Posterior vena cava (tissue), 2 donors: ENCODE measurements at regions not wholly inside any gene's neighbourhood (a gene's known extent, or its start where the extent isn't known, plus 50 kb on each side); places are given as distances from the start of the nearest gene placed in this dataset.
"Not testable (repeated sequence)": the region's sequence is repeated elsewhere in the genome, so short reads cannot be mapped to it uniquely, and the experiment has no call there.

Experiments used
- DNase-seq: peaks from one replicate; pipeline ENCODE4 v3.0.0-alpha.2; 2020; ENCODE audit warnings: low spot score
- intact Hi-C, 2 donors: fragments of 100-400 bp; cut with DNase I; formaldehyde crosslinking; loops; one replicate each; pipeline versions ENCODE4 v1.14.1 to v1.14.2; 2022 to 2023
- donor health status: DM: yes; HTN: yes; CAD: no.
- donor health status: DM: yes; HTN: yes; CAD: no.

DNA sequence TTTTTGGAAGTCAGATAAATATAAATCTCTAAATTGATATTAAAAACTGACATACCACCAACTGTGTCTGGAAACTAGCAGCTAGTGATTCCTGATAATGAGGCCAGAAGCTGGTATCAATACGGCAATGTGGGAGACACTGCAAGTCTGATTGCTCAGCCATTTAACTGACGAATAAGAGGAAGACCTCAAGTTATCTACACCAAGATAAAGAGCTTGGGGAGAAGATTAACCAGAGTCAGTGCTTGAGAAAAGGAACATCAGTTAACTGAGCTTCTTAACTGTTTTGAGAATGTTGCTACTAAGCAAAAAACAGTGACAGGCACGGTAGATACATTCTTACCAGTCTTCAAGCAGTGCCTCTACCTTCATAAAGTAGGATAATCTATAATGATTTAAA is 140.4 kb upstream of the TENT5A start:
- no peak for DNase-seq
- intact Hi-C loops: loop anchor here in 1 of 2 donors (10.0 kb wide), 1 partner anchor 48 kb away; no protein-coding TSS in a partner anchor

DNA sequence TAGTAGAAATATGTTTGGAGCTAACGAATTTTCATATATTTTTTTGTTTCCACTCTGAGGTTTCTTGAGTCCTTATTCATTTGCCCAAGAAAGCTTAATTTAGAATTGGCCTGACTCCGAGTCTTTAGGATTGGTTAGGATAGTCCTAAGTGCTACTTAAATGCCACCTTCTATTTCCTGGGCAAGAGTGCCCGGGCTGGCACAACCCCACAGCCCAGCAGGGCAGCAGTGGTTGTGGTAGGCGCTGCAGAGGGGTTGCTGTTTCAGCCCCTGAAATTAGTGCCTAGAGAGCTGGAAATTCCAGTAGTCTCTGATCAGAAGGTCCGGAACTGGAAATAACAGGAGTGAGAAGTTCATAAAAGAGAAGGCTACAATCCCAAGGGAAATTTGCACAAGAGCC is 139.4 kb upstream of the TENT5A start:
- intact Hi-C loops: loop anchor here in 1 of 2 donors (10.0 kb wide), 1 partner anchor 47 kb away; no protein-coding TSS in a partner anchor
- no peak for DNase-seq

DNA sequence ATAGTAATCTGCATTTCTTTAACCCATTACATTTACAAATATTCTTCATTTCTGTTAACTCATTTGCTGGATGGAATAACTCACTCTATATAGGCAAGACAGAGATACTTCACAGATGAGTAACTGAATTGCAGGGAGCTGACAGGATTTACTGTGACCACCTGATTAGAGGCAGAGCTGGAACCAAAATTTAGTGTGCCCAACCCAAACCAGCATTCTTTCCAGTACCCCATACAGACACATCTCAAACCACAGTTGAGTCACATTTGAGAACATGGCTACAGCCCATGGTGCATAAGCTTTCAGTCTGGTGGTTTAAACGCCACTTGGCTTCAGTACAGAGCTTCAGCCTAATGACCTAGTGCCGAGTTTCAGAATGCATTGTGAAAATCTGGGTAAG is 138.4 kb upstream of the TENT5A start:
- no peak for DNase-seq
- intact Hi-C loops: loop anchor here in 1 of 2 donors (10.0 kb wide), 1 partner anchor 46 kb away; no protein-coding TSS in a partner anchor

DNA sequence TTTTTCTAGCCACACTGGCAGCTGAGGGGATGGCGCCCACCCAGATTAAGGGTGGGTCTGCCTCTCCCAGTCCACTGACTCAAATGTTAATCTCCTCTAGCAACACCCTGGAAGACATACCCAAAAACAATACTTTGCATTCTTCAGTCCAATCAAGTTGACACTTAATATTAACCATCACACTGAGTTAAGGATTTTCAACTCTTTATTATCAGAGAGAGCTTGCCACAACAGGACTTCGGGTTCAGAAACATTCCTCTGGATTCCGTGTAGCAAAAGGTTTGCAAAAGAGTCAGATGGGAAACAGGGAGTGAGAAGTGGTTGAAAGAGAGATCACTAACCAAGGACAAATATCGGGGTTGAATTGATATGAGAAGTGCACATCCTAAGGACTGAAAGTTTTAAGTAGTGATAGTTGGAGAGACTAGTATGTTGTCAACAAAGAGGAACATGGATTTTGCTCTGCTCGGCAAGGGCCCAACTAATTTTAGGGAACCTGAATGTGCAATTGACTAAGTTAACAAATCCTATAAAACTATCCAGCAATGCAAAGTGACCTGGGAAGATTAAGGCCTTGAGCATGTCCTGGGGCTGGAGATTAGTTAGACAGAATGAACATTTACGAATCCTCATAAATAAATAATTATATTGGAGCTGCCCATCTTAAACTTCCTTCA is 137.0 kb upstream of the TENT5A start:
- intact Hi-C loops: loop anchor here in 1 of 2 donors (10.0 kb wide), 1 partner anchor 45 kb away; no protein-coding TSS in a partner anchor
- DNase-seq: no peak

DNA sequence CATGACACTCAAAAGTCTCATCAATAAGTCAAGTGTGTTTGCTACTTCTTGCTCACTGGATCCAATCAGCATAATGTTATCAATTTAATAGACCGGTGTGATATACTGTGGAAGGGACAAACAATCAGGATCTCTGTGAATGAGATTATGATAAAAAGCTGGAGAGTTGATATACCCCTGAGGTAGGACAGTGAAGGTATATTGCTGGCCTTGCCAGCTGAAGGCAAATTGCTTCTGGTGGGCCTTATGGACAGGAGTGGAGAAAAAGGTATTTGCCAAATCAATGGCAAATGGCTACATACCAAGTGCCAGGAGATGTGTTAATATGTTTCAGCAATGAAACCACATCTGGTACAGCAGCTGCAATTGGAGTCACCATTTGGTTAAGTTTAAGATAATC is 134.4 kb upstream of the TENT5A start:
- DNase-seq, intact Hi-C loops: not testable (repeated sequence)

DNA sequence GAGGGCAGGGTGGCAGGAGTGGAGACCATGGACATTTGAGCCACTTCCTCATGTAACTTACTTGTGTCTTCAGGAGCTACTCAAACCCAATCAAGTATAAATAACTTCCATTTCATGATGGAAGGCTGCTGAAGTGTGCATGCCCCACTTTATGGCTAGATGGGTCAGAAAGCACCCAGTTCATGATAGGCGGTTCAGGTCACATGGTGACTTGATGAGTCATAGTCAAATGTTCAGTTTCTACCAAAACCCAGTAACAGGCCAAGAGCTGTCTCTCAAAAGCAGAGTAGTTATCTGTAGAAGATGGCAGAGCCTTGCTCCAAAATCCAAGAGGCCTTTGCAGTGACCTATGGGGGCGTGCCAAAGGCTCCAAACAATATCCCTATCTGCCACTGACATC is 133.7 kb upstream of the TENT5A start:
- DNase-seq: no peak
- intact Hi-C loops: no loop called here

DNA sequence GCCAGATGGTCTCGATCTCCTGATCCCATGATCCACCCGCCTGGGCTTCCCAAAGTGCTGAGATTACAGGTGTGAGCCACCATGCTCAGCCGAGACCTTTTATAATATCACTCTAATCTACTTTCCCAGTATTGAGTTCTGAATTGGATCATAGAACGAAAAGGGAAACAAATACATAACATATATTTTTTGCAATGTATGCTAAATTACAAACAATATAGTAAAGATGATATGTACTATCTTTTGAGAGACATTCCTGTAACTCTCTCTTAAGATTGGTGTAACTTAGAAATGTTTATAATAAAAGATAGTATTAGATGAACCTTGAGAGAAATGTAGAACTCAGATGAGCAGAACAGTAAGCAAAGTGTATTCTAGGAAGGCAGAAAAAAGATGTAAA is 129.2 kb upstream of the TENT5A start:
- intact Hi-C loops: no loop called here
- DNase-seq: no peak

DNA sequence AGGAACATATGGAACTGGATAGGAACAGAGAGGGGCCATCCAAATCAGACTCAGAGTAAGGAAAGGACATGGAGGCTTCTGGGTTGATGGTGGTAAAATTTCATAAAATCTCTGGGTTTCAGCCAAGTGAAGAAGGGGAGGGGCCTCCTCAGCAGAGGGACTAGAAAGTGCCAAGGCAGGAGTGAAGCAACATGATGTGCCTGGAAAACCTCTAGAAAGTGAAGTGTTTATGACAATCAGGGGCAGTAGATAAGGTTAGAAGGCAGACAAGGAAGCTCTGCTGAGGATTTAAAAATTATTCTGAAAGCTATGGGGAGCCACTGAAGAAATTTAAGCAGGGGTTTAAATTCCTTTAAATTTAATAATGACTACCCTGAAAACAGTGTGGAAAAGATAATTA is 126.0 kb upstream of the TENT5A start:
- intact Hi-C loops: no loop called here
- DNase-seq: no peak

DNA sequence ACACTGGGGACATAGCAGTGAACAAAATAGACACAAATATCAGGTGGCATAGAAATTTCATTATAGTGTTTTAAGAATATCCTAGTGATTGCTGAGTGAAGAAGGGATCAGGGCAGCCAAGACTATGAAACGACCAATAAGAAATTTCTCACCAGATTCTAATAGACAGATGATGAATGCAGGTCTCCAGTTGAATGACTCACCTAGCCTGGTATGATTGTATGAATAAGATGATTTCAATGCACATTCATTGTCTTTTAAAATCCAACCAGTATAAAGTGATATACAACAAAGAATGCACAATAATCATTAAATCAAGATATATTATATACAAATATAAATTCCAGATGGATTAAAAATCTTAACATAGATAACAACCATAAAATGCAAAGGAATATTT is 124.5 kb upstream of the TENT5A start:
- intact Hi-C loops: no loop called here
- no peak for DNase-seq

DNA sequence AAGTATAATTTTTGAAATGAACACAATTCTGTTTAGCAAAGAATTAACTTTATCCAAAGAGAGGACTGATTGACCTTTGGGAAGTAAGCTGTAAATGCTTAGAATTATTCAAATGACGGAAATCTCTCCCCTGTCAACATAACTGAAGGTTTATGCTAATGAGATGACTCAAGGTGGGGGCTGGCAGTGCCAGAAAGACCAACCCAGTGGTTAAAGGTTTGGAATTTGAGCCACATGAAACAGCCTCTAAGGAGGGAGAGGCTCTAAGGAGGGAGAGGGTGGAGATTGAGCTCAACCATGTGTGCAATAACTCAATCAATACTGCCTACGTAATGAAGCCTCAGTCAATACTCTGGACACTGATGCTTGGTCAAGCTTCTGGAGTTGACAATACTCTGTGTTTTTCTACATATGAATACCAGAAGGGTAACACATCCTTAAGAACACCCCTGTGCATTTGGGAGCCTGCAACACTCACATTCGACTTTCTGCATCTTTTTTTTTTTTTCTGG is 123.4 kb upstream of the TENT5A start:
- DNase-seq: no peak
- intact Hi-C loops: no loop called here

DNA sequence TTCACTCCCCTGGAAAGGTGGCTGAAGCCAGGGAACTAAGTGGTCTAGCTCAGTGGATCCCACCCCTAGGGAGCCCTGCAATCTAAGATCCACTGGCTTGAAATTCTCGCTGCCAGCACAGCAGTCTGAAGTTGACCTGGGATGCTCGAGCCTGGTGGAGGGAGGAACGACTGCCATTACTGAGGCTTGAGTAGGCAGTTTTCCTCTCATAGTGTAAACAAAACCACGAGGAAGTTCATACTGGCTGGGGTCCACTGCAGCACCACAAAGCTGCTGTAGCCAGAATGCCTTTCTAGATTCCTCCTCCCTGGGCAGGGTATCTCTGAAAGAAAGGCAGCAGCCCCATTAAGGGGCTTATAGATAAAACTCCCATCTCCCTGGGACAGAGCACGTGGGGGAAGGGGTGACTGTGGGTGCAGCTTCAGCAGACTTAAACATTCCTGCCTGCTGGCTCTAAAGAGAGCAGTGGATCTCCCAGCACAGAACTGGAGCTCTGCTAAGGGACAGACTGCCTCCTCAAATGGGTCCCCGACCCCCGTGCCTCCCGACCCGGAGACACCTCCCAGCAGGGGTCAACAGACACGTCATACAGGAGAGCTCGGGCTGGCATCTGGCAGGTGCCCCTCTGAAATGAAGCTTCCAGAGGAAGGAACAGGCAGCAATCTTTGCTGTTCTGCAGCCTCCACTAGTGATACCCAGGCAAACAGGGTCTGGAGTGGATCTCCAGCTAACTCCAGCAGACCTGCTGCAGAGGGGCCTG is 117.4 kb upstream of the TENT5A start:
- intact Hi-C loops, DNase-seq: not testable (repeated sequence)

DNA sequence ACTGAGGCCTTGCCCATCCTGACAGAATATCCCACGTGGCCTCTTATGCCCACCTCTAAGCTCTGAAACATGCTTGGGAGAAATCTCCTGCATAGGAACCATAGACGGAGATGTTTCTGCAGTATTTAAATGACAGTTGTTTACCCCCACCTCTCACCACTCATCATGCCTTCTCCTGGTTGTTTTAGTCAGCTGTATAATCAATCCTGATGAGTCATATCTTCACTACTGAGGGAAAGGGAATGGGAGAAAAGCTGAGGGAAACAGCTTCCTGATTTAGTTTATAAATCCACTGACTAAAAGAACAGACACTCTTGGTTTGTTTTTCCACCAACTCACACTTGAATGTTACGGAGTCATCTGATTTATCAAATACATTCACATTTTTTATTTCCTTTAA is 113.2 kb upstream of the TENT5A start:
- intact Hi-C loops: no loop called here
- no peak for DNase-seq

DNA sequence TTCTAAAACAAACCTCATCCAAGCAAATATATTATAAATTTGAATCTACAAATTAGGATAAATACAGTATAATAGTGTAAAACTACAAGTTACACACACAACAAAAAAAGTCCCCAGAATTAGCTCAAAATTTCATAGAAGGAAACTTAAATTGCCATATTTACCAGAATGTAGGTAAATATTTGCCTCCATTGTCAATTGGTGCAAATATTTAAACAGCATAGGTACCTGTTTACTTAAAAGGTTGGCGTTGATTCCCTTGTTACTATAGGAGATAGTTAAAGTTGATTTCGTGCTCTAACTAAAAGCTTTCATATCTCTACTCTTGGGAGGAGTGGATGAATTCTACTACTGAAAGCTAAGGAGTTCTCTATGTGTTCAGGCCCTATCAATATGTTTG is 111.6 kb upstream of the TENT5A start:
- no peak for DNase-seq
- intact Hi-C loops: no loop called here

DNA sequence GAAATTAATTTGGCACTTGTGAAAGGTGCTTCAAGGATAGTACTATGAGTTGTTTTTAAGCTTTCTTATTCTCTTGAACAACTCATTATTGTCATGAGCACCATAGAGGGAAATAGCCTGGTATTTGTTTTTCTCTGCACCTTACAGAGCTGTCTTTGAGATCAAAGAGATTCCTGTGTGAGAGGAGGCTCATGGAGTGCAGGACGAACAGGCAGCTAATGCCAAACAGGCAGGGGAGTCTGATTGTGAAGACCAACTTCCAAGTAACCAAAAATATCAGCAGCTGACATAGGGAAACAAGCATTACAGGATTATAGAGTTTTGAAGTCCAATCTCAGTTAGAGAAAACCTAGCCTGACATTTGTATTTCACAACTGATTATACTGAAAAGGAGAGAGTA is 110.6 kb upstream of the TENT5A start:
- intact Hi-C loops: no loop called here

DNA sequence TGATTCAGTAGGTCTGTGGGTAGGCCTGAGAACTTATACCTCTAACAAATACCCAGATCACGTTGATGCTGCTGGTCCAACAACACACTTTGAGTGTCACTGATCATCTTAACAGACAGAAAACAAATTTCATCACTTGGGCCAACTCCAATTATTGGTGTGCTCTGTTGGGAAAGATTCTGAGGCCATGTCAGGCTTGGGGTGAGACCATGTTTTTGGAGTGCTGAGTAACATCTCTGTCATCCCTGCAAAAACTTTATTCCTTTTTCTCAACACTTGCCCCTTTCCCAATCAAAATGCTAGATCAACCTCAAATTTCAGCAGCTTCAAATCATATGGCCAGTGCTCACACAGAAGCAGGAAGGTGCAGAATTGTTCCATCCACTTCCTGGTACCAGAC is 108.8 kb upstream of the TENT5A start:
- intact Hi-C loops: no loop called here
- no peak for DNase-seq

More for the DNA sequence above, 110.6 kb upstream of the TENT5A start:
- no peak for DNase-seq

DNA sequence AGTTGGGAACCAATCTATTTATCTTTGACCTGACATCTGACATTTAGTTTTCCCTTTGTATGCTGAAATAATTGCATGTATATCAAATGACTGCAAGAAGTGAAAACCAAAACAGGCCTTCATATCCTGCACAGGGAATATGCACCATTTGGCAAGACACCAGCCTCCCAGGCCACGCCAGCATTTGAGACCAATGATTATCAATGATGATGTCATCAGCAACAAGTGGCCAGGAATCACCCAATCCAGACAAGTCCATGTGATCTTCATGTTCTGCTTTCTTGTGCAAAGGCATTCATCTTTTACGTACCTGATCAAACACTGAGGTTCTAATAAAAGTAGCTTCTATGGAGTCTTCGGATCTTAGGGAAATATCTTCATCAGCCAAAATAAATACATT is 107.4 kb upstream of the TENT5A start:
- DNase-seq: peak; percentile 81
- intact Hi-C loops: no loop called here

DNA sequence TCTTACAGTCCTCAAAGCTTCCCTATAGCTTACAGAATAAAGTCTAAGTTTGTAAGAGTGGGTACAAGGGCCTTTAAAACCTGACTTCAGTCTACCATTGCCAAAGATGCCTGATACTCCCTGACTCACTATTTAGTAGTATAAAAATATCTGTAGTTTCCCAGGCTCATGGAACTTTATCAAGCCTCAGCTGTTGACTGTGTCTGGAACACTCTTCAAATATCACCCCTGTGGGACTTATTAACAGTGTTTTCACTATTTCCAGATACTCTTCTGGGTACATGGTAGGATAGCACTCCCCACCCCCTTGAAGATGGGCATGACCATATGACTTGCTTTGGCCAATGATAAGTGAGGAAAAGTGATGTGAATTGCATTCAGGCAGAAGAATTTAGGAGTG is 105.3 kb upstream of the TENT5A start:
- DNase-seq: no peak
- intact Hi-C loops: no loop called here

DNA sequence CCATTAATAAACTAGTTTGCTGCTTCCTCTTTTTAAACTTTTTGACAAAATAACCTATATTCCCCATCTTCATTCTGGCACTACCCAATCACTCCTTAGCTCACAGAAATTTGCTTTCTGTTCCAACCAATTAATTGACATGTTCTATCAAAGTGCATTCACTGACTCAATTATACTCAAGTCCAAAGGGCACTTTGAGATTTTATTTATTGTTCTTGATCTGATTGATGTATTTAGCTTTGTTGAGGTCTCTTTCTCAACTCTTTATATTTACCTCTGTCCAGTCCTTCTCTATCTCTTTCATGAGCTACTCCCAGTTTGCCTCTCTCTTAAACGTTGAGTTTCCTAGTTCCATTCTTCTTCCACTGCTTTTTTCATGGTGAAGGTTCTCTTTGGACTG is 104.4 kb upstream of the TENT5A start:
- intact Hi-C loops: no loop called here
- DNase-seq: no peak

DNA sequence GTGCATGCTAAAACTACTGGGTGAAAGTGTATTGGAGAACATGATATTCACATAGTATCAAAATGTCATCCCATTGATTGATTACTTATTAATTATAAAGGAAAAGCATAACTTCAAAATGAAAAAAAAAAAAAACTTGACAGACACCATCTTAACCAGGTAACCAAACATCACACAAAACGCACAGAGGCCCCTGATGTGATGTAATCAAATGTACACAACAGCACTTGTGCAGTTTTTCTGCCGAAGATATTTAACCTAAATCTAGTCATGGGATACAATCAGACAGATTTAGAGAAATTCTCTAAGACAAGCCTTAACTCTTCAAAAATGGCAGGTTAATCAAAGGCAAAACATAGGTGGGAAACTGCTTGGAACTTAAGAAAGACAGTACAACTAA is 102.0 kb upstream of the TENT5A start:
- no peak for DNase-seq
- intact Hi-C loops: no loop called here

DNA sequence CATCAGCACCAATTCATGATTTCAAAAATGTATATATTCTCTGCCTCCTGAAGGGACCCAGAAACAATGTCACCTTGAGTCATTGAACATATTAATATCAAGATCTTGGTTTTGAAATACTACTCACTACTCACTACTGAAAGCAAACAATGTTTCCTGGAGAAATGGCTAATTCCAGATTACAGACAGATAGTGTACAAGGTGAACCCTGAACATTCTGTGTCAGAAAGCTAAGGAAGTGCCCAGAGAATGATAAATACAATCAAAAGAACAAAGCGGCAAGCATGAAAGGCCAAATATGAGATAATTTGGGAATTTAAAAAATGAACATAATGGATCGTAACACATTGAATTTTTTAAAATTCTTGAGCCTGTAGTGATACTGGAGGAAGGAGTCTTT is 101.5 kb upstream of the TENT5A start:
- DNase-seq: no peak
- intact Hi-C loops: no loop called here

DNA sequence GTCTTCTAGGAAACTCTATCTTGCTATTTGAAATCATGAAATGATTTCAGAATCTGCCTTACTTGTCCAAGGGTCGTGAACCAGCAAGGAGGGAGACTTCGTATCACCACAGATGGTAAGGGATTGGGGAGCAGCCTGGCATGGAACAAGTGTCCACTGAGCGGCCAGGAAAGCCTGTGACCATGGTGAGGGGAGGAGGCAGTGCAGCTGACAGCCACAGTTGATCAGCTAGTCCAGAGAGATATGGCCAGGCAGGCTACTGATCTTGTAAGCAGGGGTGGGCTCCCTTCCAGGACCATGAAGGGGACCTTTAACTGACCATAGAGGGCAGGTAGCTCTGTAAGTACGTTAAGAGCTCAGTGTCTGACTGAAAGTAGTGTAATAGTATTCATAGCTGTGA is 96.8 kb upstream of the TENT5A start:
- peak; percentile 62 for DNase-seq
- intact Hi-C loops: loop anchor here (5.0 to 10.0 kb wide), 2 partner anchors 46 to 48 kb away; no protein-coding TSS in a partner anchor
